AG10803 (cell line): ENCODE measurements at regions not wholly inside any gene's neighbourhood (a gene's known extent, or its start where the extent isn't known, plus 50 kb on each side); places are given as distances from the start of the nearest gene placed in this dataset.
A peak's percentile ranks its signal among the peaks of the same experiment; 100 is the strongest.

Source experiments
- DNase-seq: peaks from one replicate; pipeline ENCODE4 v3.0.0; 2010; ENCODE audit warnings: low read depth
- H3K4me3 ChIP-seq: 2 replicates; pipeline ENCODE4 v1.5.1; 2011; ENCODE audit warnings: mild to moderate bottlenecking, low read length, control low read depth
- TF ChIP-seq, protein P1 (sequence below): conservative IDR thresholded peaks from 2 replicates; pipeline ENCODE4 v1.5.1; 2011; ENCODE audit warnings: mild to moderate bottlenecking, low read length, control low read depth, inconsistent platforms

DNA sequence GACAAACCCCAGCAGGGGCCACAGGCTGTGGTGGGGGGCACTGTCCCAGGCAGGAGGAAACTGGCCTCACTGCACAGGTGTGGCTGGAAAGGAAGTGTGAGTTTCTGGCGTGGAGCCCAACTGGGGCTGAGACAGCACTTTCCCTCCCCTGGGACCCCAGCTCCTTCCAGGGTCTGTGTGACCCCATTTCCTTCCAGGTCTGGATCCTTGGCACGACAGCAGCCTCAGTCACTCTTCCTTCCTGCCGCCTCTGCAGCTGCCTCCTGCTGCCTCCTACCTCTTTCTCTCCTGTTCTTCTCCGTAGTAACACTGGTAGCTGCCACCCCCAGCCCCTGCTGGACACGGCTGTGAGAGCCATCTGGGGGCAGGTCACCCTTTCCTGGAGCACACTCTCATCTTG is 88.0 kb downstream of the SIK1 start:
- TF ChIP-seq, protein P1, sequence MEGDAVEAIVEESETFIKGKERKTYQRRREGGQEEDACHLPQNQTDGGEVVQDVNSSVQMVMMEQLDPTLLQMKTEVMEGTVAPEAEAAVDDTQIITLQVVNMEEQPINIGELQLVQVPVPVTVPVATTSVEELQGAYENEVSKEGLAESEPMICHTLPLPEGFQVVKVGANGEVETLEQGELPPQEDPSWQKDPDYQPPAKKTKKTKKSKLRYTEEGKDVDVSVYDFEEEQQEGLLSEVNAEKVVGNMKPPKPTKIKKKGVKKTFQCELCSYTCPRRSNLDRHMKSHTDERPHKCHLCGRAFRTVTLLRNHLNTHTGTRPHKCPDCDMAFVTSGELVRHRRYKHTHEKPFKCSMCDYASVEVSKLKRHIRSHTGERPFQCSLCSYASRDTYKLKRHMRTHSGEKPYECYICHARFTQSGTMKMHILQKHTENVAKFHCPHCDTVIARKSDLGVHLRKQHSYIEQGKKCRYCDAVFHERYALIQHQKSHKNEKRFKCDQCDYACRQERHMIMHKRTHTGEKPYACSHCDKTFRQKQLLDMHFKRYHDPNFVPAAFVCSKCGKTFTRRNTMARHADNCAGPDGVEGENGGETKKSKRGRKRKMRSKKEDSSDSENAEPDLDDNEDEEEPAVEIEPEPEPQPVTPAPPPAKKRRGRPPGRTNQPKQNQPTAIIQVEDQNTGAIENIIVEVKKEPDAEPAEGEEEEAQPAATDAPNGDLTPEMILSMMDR = no peak
- no peak overlapping the region for H3K4me3 ChIP-seq
- DNase-seq = no peak

DNA sequence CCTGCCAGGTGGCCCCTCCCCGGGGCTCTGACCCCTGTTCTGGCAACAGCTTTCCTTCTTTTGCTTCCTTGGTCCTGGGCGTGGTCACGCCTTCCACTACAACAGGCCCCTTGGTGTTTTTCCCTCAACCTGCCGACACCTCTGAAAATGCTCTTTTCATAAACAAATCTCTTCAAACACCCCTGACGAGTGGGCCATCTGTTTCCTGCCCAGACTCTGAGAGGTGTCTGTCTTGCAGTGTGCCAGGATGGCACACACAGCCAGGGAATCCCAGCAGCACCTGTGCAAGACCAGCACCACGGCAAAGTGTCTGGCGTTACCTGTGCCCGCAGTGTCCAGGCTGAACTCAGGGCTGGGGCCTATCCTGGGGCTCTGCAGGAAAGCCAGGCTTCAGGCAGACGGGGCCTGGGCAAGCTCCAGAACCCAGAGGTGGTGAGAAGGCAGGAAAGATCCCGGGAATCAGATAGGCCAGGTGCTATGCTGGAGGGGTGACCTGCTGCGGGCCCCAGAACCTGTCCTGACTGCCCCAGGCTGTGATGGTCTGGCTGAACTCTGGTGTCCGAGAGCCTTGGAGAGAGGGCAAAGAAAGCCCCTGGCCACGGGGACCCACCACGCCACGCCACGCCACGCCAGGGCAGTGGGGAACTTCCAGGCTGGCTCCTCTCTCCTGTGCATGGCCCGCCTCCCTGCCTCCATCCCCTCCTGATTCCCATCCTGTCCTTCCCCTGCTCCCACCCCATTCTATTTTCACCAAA is 88.9 kb downstream of the SIK1 start:
- TF ChIP-seq, protein P1 = no peak
- H3K4me3 ChIP-seq = no peak overlapping the region
- DNase-seq = no peak

DNA sequence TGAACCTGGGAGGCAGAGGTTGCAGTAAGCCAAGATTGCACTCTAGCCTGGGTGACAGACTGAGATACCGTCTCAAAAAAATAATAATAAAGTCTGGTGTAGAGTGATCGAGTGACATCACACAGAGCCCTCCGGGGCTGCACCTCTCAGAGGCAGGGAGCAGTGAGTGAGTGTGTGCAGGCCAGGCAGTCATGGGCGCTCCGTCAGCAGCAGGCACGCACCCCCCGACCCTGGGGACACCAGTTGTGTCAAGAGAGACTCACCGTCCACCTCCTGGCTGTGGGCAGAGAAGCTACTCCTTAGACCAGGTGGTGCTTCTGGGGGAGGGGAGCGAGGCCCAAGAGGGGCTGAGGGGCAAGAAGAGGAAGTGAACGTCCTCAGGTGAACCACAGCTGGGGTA is 91.8 kb downstream of the SIK1 start:
- no peak for DNase-seq
- H3K4me3 ChIP-seq = no peak overlapping the region
- TF ChIP-seq, protein P1 = no peak

DNA sequence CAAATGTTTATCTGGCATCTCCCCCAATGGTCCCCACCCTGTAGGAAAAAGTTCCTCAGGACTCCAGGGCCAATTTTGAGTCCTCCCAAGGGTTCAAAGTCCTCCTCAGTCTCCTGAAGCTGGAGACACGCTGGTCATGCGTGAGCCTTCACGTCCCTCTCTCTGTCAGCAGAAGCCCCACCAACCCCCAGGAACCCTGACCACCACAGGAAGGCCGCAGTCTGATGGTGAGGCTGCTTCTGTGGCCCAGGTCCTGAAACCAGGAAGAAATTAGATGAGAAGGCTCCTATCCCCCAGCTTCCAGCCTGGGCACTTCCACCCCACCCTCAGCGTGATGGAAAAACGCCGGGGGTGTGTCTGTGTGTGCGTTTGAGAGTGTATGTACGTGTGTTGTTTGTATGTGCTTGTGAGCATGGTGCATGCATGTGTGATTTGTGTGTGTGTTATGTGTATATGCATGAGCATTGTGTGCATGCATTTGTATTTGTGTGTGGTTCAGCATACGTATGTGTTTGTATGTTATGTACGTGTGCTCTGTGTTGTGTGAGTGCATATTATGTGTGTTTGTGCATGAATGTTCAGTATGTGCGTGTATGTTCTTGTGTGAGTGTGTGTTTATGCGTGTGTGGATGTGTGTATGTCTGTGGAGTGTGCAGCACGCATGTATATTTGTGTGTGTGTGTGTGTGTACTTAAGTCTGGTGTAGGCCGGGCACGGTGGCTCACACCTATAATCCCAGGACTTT is 92.5 kb downstream of the SIK1 start:
- no peak overlapping the region for H3K4me3 ChIP-seq
- TF ChIP-seq, protein P1 = no peak
- no peak for DNase-seq

DNA sequence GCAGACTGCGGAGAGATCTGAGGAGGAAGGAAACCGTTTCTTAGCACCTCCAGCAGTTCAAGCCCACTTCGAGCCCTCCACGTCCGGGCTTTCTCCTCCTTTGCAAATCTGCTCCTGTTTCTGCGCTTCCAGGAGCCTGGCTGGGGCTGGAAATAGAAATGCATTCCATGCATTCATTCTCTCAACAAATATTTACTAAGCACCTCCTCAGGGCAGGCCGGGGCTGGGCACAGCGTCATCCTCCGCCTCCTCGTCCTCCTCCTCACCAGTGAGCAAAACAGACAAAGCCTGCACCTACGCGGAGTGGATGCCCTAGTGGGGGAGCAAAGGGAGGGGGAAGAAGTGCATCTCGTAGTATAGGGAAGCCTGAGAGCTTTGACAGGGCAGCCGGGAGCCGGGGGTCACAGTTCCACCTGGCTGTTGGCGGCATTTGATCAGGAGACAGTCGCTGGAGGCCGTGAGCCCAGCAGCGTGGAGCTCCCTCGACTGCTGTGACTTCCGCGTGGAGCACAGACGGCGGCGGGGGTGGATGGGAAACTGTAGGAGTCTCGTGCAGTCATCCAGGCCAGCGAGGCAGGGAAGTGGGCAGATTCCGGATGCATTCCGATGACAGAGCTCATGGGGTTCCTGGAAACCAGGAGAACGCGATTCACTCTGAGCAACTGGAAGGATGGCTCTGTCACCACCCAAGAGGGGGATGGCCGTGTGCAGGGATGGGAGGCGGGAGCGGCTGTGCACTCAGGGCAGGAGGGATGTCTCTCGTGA is 93.5 kb downstream of the SIK1 start:
- TF ChIP-seq, protein P1 = no peak
- DNase-seq = peak; percentile 94
- peak overlapping the region; percentile 51 for H3K4me3 ChIP-seq

DNA sequence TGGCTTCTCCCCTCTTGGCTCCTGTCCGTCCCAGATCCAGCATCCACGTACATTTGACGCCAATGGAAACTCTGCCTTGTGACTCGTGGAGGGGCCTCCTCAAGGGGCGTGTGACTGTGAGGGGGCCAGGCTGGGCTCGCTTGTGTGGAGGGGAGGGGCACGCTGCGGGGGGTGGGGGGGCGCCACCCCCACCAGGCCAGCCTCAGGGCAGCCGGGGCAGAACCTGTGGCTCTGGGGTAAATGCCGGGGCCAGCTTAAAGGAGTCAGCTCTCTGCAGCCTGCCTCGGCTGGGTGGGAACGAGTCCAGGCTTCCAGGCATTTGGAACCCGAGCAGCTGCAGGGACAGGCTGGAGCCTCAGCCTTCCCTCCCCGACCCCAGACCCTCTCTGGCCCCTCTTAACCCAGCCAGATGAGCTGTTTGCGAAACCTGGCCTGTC is 94.1 kb downstream of the SIK1 start:
- H3K4me3 ChIP-seq = peak overlapping the region; percentile 51
- no peak for DNase-seq
- TF ChIP-seq, protein P1 = no peak
